B cell (primary cell): ENCODE measurements at regions not wholly inside any gene's neighbourhood (a gene's known extent, or its start where the extent isn't known, plus 50 kb on each side); places are given as distances from the start of the nearest gene placed in this dataset.

Source experiments
- ATAC-seq: fragments of 200-7000 bp; cut with Tn5 transposase; one replicate; pipeline ENCODE4 v1.10.0; 2021; ENCODE audit warnings: low read depth, mild to moderate bottlenecking, moderate number of reproducible peaks, moderate library complexity
- CTCF ChIA-PET: fragments of 350-600 bp; sonication (Branson Sonifier 250); formaldehyde crosslinking; loops from one replicate; lab custom pipeline; 2021; ENCODE audit warnings: antibody characterized with exemption, inconsistent platforms; lab: Charles Lee
- POLR2A ChIA-PET: fragments of 350-600 bp; sonication (Branson Sonifier 250); formaldehyde crosslinking; loops from one replicate; lab custom pipeline; 2021; ENCODE audit warnings: antibody characterized with exemption; lab: Charles Lee
- DNase-seq: peaks from one replicate; pipeline ENCODE4 v3.0.0; 2013
- H2AFZ ChIP-seq: 2 replicates; pipeline ENCODE4 v1.6.1; 2012; ENCODE audit warnings: mild to moderate bottlenecking, low read depth, low read length; ENCODE audit not compliant: insufficient read depth, poor library complexity, severe bottlenecking
- H3K27ac ChIP-seq, 2 donors: 1 replicate in 1 of 2; 2 replicates in 1 of 2; pipeline ENCODE4 v1.5.1; 2012 to 2013; ENCODE audit warnings: low read length in 2 of 2, mild to moderate bottlenecking in 2 of 2, moderate library complexity in 1 of 2
- H3K27me3 ChIP-seq, 4 experiments: fragments of 200-600 bp in 1 of 4; sonication (generic) in 1 of 4; replicated peaks in 1 of 4; 1 replicate in 2 of 4; 2 replicates in 2 of 4; pipeline versions ENCODE4 v1.6.1 to v1.7.0; 2013 to 2016; ENCODE audit warnings: low read length in 3 of 4, mild to moderate bottlenecking in 2 of 4, mixed read lengths in 1 of 4, moderate library complexity in 1 of 4; ENCODE audit not compliant: insufficient read depth in 4 of 4, control insufficient read depth in 3 of 4; ENCODE audit errors: control extremely low read depth in 1 of 4
- H3K36me3 ChIP-seq, 2 experiments: replicated peaks in 1 of 2; 1 replicate in 1 of 2; 2 replicates in 1 of 2; pipeline versions ENCODE4 v1.6.1 to v1.7.1; 2013; ENCODE audit warnings: low read length in 1 of 2; ENCODE audit not compliant: insufficient read depth in 2 of 2, control insufficient read depth in 1 of 2; ENCODE audit errors: control extremely low read depth in 1 of 2, extremely low read depth in 1 of 2
- H3K4me1 ChIP-seq, 2 donors: fragments of 200-600 bp in 1 of 2; sonication (generic) in 1 of 2; 1 replicate in 1 of 2; 2 replicates in 1 of 2; pipeline versions ENCODE4 v1.5.1 to v1.6.1; 2013 to 2017; ENCODE audit warnings: low read length in 2 of 2; ENCODE audit not compliant: control insufficient read depth in 2 of 2, insufficient read depth in 2 of 2
- H3K4me2 ChIP-seq: replicated peaks from 2 replicates; pipeline ENCODE3; 2012; ENCODE audit warnings: mild to moderate bottlenecking, low read depth, low read length; ENCODE audit not compliant: poor library complexity, severe bottlenecking
- H3K4me3 ChIP-seq, 5 experiments: fragments of 200-600 bp in 1 of 5; sonication (generic) in 1 of 5; 1 replicate in 3 of 5; 2 replicates in 2 of 5; pipeline versions ENCODE4 v1.5.1 to v1.7.0; 2011 to 2016; ENCODE audit warnings: low read length in 4 of 5, mild to moderate bottlenecking in 4 of 5, low read depth in 2 of 5, control low read depth in 1 of 5, moderate library complexity in 1 of 5; ENCODE audit not compliant: insufficient read depth in 1 of 5; ENCODE audit errors: control extremely low read depth in 1 of 5, extremely low read depth in 1 of 5
- H3K79me2 ChIP-seq: fragments of 200-600 bp; sonication (generic); one replicate; pipeline ENCODE4 v1.6.0; 2016; ENCODE audit warnings: low read length; ENCODE audit not compliant: control insufficient read depth, insufficient read depth
- H3K9ac ChIP-seq: fragments of 200-600 bp; sonication (generic); 2 replicates; pipeline ENCODE4 v1.6.1; 2017; ENCODE audit warnings: mild to moderate bottlenecking, low read length, moderate library complexity
- H3K9me3 ChIP-seq, 3 donors: one replicate each; pipeline versions ENCODE4 v1.6.1 to v1.7.1; 2013; ENCODE audit warnings: low read length in 2 of 3; ENCODE audit not compliant: control insufficient read depth in 2 of 3, insufficient read depth in 1 of 3; ENCODE audit errors: control extremely low read depth in 1 of 3
- H4K20me1 ChIP-seq: 2 replicates; pipeline ENCODE4 v1.6.0; 2012; ENCODE audit warnings: mild to moderate bottlenecking, low read length; ENCODE audit not compliant: insufficient read depth, control insufficient read depth, poor library complexity, severe bottlenecking
- H3K27ac Mint-ChIP-seq: one replicate; pipeline ENCODE4 v1.8.0; 2021; ENCODE audit warnings: mixed read lengths
- H3K27me3 Mint-ChIP-seq: one replicate; pipeline ENCODE4 v1.8.0; 2021; ENCODE audit warnings: mixed read lengths
- H3K4me1 Mint-ChIP-seq: one replicate; pipeline ENCODE4 v1.8.0; 2021; ENCODE audit warnings: mixed read lengths
- H3K4me3 Mint-ChIP-seq: one replicate; pipeline ENCODE4 v1.8.0; 2021; ENCODE audit warnings: mixed read lengths
- H3K9me3 Mint-ChIP-seq: one replicate; pipeline ENCODE4 v1.8.0; 2022; ENCODE audit warnings: mixed read lengths; ENCODE audit not compliant: insufficient read depth
- CTCF ChIP-seq: fragments of 200-600 bp; IDR thresholded peaks from one replicate; pipeline ENCODE4 v1.8.0; 2022; ENCODE audit warnings: antibody characterized with exemption, mild to moderate bottlenecking
- EZH2 ChIP-seq: IDR thresholded peaks from 2 replicates; pipeline ENCODE4 v1.6.1; 2012; ENCODE audit warnings: borderline replicate concordance, low read depth, mild to moderate bottlenecking, moderate library complexity, low read length; ENCODE audit not compliant: insufficient read depth, poor library complexity, severe bottlenecking
- WGBS: methylation state at CpG from one replicate; pipeline ENCODE4 v1.1.5; 2013; ENCODE audit warnings: missing lambda C conversion rate; ENCODE audit not compliant: insufficient coverage; 5-methylcytosine and 5-hydroxymethylcytosine counted together
- intact Hi-C: fragments of 100-400 bp; cut with micrococcal nuclease; formaldehyde crosslinking; loops from one replicate; pipeline ENCODE4 v1.10.0; 2022

GRCh38 chrY:15500536-15500935 is 976.2 kb downstream of the NLGN4Y start:
- Mint-ChIP-seq H3K4me3 (peak overlapping the region; percentile 17), H3K27ac (no peak overlapping the region), H3K9me3 (no peaks in the 10 kb centered on the region), H3K27me3 (no peaks in the 10 kb centered on the region), H3K4me1 (peaks cover 10% of the 10 kb centered on the region)
- ChIA-PET POLR2A (no interaction called here), CTCF (no interaction called here)
- Histone ChIP-seq H3K4me2 (no peak overlapping the region), H3K36me3 (no peaks in the 10 kb centered on the region), H3K27ac (no peak overlapping the region), H3K9me3 (no peaks in the 10 kb centered on the region), H3K4me1 (peaks cover 0 to 3% of the 10 kb centered on the region in 2 donors), H4K20me1 (no peaks in the 10 kb centered on the region), H3K9ac (no peak overlapping the region), H2AFZ (no peak overlapping the region), H3K27me3 (no peaks in the 10 kb centered on the region), H3K4me3 (no peak overlapping the region), H3K79me2 (no peaks in the 10 kb centered on the region)
- DNase-seq = no peak
- TF ChIP-seq CTCF (no peak), EZH2 (no peak)
- no CpG with 5 or more reads among the region's 4 CpGs for WGBS
- ATAC-seq = no peak
- intact Hi-C loops = no loop called here

- Mint-ChIP-seq H3K4me1 (peaks cover 10% of the 10 kb centered on the region), H3K27me3 (no peaks in the 10 kb centered on the region), H3K9me3 (no peaks in the 10 kb centered on the region), H3K4me3 (no peak overlapping the region), H3K27ac (no peak overlapping the region)
- ATAC-seq (no peak), DNase-seq (no peak)
- no peak for TF ChIP-seq EZH2
- no peak for TF ChIP-seq CTCF
- Histone ChIP-seq H3K9ac (no peak overlapping the region), H4K20me1 (no peaks in the 10 kb centered on the region), H3K36me3 (no peaks in the 10 kb centered on the region), H2AFZ (no peak overlapping the region), H3K4me1 (peaks cover 0 to 3% of the 10 kb centered on the region in 2 donors), H3K9me3 (no peaks in the 10 kb centered on the region), H3K79me2 (no peaks in the 10 kb centered on the region), H3K4me2 (no peak overlapping the region), H3K27ac (no peak overlapping the region), H3K4me3 (no peak overlapping the region), H3K27me3 (no peaks in the 10 kb centered on the region)
- intact Hi-C loops = no loop called here
- WGBS = 90% methylated on average over 2 of the region's 2 CpGs
- ChIA-PET POLR2A (no interaction called here), CTCF (no interaction called here)
Observed at GRCh38 chrY:15501181-15501580, 976.9 kb downstream of the NLGN4Y start.
